Epithelial cell of esophagus (primary cell): ENCODE measurements at regions not wholly inside any gene's neighbourhood (a gene's known extent, or its start where the extent isn't known, plus 50 kb on each side); places are given as distances from the start of the nearest gene placed in this dataset.
A peak's percentile ranks its signal among the peaks of the same experiment; 100 is the strongest.

Experiments used
- DNase-seq: peaks from one replicate; pipeline ENCODE4 v3.0.0; 2010; ENCODE audit warnings: low read depth
- H3K4me3 ChIP-seq: 2 replicates; pipeline ENCODE4 v1.5.1; 2011; ENCODE audit warnings: mild to moderate bottlenecking, low read length, control low read depth
- TF ChIP-seq, protein P1 (sequence below): IDR thresholded peaks from 2 replicates; pipeline ENCODE4 v1.5.1; 2011; ENCODE audit warnings: low read depth, mild to moderate bottlenecking, low read length, control low read depth, inconsistent platforms; ENCODE audit not compliant: insufficient read depth; ENCODE audit errors: missing control alignments

DNA sequence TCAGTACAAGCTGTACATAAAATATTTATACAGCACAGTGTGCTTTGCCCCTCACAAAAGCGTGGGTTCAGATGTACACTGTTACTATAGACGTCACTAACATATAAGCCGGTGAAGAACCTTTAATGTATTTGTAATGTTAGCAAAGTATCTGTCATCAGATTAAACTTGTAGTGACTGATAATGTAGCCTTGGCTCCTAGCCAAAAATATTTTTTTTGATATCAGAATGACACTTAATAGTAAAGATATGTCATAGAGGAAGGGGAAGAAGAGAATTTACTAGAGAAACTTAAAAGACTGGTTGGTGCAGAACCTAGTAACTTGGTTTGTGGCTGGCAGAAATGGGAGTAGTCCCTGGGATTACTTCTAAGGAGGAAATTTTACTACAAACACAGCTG lies 258.7 kb upstream of the DMRT1 start:
- TF ChIP-seq, protein P1, sequence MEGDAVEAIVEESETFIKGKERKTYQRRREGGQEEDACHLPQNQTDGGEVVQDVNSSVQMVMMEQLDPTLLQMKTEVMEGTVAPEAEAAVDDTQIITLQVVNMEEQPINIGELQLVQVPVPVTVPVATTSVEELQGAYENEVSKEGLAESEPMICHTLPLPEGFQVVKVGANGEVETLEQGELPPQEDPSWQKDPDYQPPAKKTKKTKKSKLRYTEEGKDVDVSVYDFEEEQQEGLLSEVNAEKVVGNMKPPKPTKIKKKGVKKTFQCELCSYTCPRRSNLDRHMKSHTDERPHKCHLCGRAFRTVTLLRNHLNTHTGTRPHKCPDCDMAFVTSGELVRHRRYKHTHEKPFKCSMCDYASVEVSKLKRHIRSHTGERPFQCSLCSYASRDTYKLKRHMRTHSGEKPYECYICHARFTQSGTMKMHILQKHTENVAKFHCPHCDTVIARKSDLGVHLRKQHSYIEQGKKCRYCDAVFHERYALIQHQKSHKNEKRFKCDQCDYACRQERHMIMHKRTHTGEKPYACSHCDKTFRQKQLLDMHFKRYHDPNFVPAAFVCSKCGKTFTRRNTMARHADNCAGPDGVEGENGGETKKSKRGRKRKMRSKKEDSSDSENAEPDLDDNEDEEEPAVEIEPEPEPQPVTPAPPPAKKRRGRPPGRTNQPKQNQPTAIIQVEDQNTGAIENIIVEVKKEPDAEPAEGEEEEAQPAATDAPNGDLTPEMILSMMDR = no peak
- DNase-seq = no peak
- no peak overlapping the region for H3K4me3 ChIP-seq

DNA sequence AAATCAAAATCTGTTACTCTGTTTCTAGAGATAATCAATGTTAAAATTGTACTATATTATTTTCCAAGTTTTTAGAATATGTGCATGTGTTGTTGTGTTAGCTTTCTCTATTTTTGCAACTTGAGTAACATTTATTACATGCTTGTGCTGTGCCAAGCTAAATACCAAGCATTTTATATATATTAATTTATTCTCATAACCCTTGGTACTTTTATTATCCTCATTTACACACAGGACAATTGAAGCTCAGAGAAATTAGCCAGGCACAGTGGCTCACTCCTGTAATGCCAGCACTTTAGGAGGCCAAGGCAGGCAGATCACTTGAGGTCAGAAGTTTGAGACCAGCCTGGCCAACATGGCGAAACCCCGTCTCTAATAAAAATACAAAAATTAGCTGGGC lies 254.0 kb upstream of the DMRT1 start:
- no peak for DNase-seq
- H3K4me3 ChIP-seq = no peak overlapping the region
- TF ChIP-seq, protein P1 = no peak

DNA sequence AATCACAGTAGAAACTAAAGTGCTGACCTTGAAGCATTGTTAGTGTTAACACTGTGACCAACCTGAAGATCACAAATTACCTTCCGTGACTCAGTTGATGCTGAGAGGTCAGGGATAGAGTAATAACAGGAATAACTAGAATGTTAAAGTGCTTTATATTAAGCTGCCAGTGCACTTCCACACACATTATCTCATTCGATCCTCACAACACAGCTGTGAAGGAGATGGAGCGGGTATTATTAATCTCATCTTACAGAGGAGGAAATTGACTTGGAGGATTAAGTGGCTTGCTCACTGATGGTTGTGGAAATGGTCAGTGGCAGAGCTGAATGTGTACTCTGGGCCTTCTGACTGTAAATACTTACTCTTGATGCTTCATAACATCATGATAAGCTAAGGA lies 252.5 kb upstream of the DMRT1 start:
- H3K4me3 ChIP-seq = no peak overlapping the region
- DNase-seq = peak; percentile 15
- TF ChIP-seq, protein P1 = no peak

DNA sequence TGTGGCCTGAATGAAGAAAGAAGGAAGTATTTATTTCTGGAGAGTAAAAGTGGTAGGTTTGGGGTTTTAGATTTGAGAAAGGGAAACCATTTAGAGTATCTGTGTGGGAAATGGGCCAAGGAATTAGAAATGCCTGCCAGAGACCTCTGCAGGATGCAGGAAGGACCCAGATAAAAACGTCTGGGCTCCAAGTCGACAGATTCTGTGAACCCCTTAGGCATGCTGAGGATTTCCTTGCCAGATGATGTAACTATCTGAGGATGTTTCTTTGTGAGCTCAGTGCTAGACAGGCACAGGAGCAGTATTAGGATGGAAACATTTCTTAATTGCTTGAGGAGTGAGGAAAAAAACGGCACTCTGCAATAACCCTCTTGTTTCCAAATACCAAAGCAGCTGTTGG lies 251.8 kb upstream of the DMRT1 start:
- no peak overlapping the region for H3K4me3 ChIP-seq
- DNase-seq = peak; percentile 66
- TF ChIP-seq, protein P1 = no peak

DNA sequence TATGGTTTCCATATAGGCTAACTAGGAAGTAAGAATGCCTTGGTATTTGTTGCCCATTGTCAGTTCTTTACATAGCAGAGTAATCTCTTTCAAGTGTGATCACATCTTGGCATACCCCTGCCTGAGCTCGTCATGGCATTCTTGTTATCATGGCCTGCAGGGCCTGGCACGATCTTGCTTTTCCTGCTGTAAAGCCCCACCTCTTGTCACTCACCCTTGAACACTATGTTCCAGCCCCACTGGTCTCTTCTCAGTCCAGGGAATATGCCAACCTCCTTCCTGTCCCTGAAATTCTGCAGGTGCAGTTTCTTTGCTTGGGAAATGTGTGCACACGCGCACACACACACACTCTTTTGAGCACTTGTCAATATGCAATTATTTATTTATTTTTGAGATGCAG lies 250.2 kb upstream of the DMRT1 start:
- peak; percentile 96 for DNase-seq
- no peak overlapping the region for H3K4me3 ChIP-seq
- TF ChIP-seq, protein P1 = no peak

DNA sequence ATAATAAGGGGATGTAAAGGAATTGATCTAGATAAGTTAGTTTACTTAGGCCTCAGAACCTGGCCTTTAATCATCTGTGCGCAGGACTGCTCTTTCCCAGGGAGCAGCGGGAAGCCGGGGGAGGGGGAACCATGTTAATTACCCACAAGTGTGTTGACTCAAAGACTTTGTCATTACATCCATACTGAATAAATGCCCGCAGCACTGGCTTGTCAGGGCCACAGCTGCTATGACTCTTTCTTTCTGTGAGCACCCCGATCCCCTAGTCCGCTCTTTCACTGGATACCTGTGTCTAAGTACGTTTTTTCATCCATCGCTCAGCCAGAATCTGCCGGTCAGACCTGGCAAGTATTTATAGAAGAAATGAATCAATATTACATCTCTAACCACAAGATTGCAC lies 249.3 kb upstream of the DMRT1 start:
- no peak overlapping the region for H3K4me3 ChIP-seq
- TF ChIP-seq, protein P1 = no peak
- peak; percentile 88 for DNase-seq

DNA sequence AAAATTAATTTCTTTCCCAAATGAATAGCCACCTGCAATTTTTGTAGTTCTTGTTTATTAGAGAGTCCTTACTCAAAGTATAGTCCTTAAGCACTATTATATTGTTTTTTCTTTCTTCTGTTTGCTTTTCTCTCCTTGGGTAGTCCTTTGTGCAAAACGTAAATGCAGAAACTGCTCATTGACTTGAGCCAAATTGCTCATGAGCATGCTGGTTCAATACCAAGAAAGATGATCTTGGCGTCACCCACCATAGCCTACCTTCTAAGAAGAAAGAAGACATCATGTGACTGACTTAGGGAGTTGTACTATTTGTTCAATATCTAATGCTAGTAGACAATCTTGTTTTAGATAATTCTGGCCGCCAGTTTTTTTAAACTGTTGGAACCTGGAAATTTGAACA lies 248.8 kb upstream of the DMRT1 start:
- DNase-seq = no peak
- TF ChIP-seq, protein P1 = no peak

More for the DNA sequence above, 248.8 kb upstream of the DMRT1 start:
- no peak overlapping the region for H3K4me3 ChIP-seq
